ENCODE measurements at regions not wholly inside any gene's neighbourhood (a gene's known extent, or its start where the extent isn't known, plus 50 kb on each side); places are given as distances from the start of the nearest gene placed in this dataset.
"Not testable (repeated sequence)": the region's sequence is repeated elsewhere in the genome, so short reads cannot be mapped to it uniquely, and the experiment has no call there.

DNA sequence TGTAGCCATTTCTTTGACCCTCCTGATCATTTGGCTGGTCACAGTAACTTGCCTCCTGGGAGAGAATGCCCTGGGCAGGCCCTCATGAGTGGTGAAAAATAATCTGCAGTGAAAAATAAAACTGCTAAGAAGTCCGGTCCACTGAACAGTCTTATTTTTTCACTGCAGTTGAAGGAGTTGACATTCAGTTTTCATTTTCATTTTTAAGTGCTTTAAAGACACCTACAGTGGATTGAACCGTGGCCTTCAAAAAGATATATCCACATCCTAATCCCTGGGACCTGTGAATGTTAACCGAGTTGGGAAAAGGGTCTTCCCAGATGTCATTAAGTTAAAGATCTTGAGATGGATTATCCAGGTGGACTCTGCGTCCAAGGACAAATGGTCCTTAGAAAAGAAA lies 153.6 kb upstream of the GRK3 start:
- Mint-ChIP-seq H3K4me3 (ENCODE audit: unreplicated experiment) (no peak overlapping the region), H3K27ac (ENCODE audit: unreplicated experiment) (no peak overlapping the region), H3K4me1 (ENCODE audit: low read depth) (no peaks in the 10 kb centered on the region), H3K9me3 (ENCODE audit: low read depth) (no peaks in the 10 kb centered on the region), H3K27me3 (ENCODE audit: low read depth) (peaks cover 13% of the 10 kb centered on the region), H3K36me3 (ENCODE audit: low read depth) (peaks cover 3% of the 10 kb centered on the region)
- DNase-seq (ENCODE audit: low spot score), result no peak
- TF ChIP-seq CTCF (IDR thresholded peaks at IDR 0.05), result no peak

DNA sequence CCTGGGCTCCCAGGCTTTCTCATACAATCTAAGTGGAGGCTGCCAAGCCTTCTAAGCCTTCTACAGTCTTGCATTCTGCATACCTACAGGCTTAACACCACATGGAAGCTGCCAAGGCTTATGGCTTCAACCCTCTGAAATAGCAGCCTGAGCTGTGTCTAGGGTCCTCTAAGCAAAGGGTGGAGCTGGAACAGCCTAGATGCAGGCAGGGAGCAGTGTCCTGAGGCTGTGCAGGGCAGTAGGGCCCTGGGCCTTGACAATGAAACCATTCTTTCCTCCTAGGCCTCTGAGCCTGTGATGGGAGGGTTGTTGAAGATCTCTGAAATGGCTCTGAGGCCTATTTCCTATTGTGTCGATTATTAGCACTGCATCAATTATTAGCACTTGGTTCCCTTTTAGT lies 150.9 kb upstream of the GRK3 start:
- DNase-seq (ENCODE audit: low spot score), result no peak
- H3K9me3 Mint-ChIP-seq (ENCODE audit: low read depth), result no peaks in the 10 kb centered on the region
- no peaks in the 10 kb centered on the region for H3K4me1 Mint-ChIP-seq (ENCODE audit: low read depth)
- H3K36me3 Mint-ChIP-seq (ENCODE audit: low read depth), result peaks cover 5% of the 10 kb centered on the region
- peaks cover 31% of the 10 kb centered on the region for H3K27me3 Mint-ChIP-seq (ENCODE audit: low read depth)
- TF ChIP-seq CTCF (IDR thresholded peaks at IDR 0.05), result no peak
- no peak overlapping the region for H3K27ac Mint-ChIP-seq (ENCODE audit: unreplicated experiment)
- H3K4me3 Mint-ChIP-seq (ENCODE audit: unreplicated experiment), result no peak overlapping the region

DNA sequence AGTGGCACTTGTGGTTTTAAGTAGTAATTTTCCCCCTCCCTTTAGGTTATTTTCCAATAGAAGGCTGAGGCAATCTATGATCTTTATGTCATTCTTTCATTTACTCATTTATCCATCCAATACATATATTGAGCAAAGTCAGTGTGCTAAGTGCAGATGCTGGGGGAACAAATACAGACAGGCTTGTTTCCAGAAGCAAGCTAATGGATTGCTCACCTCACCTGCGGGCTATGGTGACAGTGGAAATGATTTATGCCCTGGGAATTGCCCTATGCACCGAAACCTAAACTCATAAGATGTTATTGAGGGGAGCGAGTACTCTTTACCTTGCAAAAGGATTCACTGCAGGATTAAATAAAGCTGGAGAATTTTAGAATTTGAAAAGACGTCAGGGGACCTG lies 148.7 kb upstream of the GRK3 start:
- peaks cover 49% of the 10 kb centered on the region for H3K27me3 Mint-ChIP-seq (ENCODE audit: low read depth)
- not testable (repeated sequence) for H3K9me3 Mint-ChIP-seq (ENCODE audit: low read depth); H3K36me3 Mint-ChIP-seq (ENCODE audit: low read depth); H3K27ac Mint-ChIP-seq (ENCODE audit: unreplicated experiment); DNase-seq (ENCODE audit: low spot score); H3K4me1 Mint-ChIP-seq (ENCODE audit: low read depth); H3K4me3 Mint-ChIP-seq (ENCODE audit: unreplicated experiment)

DNA sequence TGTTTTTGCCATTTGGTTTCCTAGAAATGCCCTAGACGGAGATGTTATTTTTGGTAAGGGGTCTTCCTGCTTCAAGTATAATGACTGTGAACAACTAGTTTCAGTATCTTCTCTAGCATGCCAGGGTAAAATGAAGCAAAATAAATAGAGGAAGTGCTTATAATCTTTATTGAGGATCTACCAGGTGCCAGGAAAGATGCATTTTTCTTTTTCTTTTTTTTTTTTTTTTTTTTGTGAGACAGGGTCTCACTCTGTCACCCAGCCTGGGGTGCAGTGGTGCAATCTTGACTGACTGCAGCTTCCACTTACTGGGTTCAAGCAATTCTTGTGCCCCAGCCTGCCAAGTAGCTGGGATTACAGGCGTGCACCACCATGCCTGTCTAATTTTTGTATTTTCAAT lies 146.6 kb upstream of the GRK3 start:
- not testable (repeated sequence) for H3K4me3 Mint-ChIP-seq (ENCODE audit: unreplicated experiment); H3K4me1 Mint-ChIP-seq (ENCODE audit: low read depth); H3K27ac Mint-ChIP-seq (ENCODE audit: unreplicated experiment); H3K9me3 Mint-ChIP-seq (ENCODE audit: low read depth); H3K36me3 Mint-ChIP-seq (ENCODE audit: low read depth); DNase-seq (ENCODE audit: low spot score)
- H3K27me3 Mint-ChIP-seq (ENCODE audit: low read depth), result peaks cover 62% of the 10 kb centered on the region

DNA sequence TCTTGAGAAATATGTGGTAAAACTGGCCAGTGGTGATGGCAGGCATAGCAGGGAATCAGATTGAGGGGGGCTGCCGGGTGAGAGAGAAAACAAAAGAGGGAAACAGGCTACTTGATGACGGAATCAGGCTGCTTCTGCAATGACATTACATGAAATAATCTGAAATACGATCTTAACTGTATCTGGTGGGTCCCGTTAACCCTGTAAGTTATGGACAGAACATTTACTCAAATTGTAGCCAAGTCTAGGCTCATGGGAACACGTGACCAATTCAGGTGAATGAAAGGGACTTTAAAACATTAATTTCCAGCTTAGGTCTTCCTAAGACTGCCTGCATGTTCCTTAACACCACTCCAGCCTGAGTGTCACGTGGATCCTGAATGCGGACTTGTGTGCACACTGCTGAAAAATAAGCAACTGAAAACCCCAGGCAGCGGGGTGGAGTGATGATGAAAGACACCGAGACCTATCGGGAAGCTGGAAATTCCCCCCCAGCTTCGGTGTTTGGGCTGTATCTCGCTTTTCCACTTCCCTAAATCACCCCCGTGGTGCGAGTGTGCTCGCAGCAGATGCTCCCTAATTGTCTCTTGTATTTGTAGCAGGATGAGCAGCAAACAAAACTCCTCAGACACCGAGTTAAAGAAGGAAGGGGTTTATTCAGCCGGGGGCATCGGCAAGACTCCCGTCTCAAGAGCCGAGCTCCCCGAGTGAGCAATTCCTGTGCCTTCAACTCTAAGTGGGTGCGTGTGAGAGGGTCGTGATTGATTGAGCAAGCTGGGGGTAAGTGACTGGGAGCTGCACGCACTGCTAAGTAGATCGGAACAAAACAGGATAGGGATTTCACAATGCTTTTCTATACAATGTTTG lies 145.0 kb upstream of the GRK3 start:
- Mint-ChIP-seq H3K36me3 (ENCODE audit: low read depth) (peaks cover 10% of the 10 kb centered on the region), H3K9me3 (ENCODE audit: low read depth) (no peaks in the 10 kb centered on the region), H3K4me3 (ENCODE audit: unreplicated experiment) (no peak overlapping the region), H3K27me3 (ENCODE audit: low read depth) (peaks cover 64% of the 10 kb centered on the region), H3K4me1 (ENCODE audit: low read depth) (peaks cover 9% of the 10 kb centered on the region), H3K27ac (ENCODE audit: unreplicated experiment) (no peak overlapping the region)
- no peak for DNase-seq (ENCODE audit: low spot score)
- no peak for TF ChIP-seq CTCF (IDR thresholded peaks at IDR 0.05)

DNA sequence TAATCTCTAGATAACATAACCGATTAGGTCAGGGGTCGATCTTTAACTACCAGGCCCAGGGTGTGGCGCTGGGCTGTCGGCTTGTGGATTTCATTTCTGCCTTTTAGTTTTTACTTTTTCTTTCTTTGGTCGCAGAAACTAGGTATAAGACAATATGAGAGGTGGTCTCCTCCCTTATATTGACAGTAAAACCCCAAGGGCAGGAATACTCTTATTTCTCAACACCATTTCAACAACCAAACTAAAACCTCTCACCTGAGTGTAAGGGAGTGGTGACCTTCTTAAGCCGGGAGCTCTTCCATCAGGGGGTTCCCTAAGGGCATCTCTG lies 144.4 kb upstream of the GRK3 start:
- H3K4me3 Mint-ChIP-seq (ENCODE audit: unreplicated experiment); H3K36me3 Mint-ChIP-seq (ENCODE audit: low read depth); H3K27ac Mint-ChIP-seq (ENCODE audit: unreplicated experiment); DNase-seq (ENCODE audit: low spot score); H3K4me1 Mint-ChIP-seq (ENCODE audit: low read depth); H3K9me3 Mint-ChIP-seq (ENCODE audit: low read depth): not testable (repeated sequence)
- H3K27me3 Mint-ChIP-seq (ENCODE audit: low read depth), result peaks cover 63% of the 10 kb centered on the region

GRCh38 chr22:25420471-25420924 lies 144.0 kb upstream of the GRK3 start:
- H3K9me3 Mint-ChIP-seq (ENCODE audit: low read depth), result no peaks in the 10 kb centered on the region
- DNase-seq (ENCODE audit: low spot score), result no peak
- H3K36me3 Mint-ChIP-seq (ENCODE audit: low read depth), result peaks cover 7% of the 10 kb centered on the region
- no peak for TF ChIP-seq CTCF (IDR thresholded peaks at IDR 0.05)
- H3K4me3 Mint-ChIP-seq (ENCODE audit: unreplicated experiment), result no peak overlapping the region
- peaks cover 59% of the 10 kb centered on the region for H3K27me3 Mint-ChIP-seq (ENCODE audit: low read depth)
- peaks cover 9% of the 10 kb centered on the region for H3K4me1 Mint-ChIP-seq (ENCODE audit: low read depth)
- no peak overlapping the region for H3K27ac Mint-ChIP-seq (ENCODE audit: unreplicated experiment)

Measured in chondrocyte (in vitro differentiated cells).